Panc1 (cell line): ENCODE measurements at regions not wholly inside any gene's neighbourhood (a gene's known extent, or its start where the extent isn't known, plus 50 kb on each side); places are given as distances from the start of the nearest gene placed in this dataset.

ENCODE experiments used
- ATAC-seq: fragments of 200-7000 bp; cut with Tn5 transposase; 2 replicates; pipeline ENCODE4 v1.9.1; 2020; ENCODE audit warnings: mild to moderate bottlenecking, moderate library complexity
- BruUV-seq: library from RNA; stranded (reverse); fragments of 400-500 nt; replicated peaks from 2 replicates; lab custom pipeline; 2021; lab: Mats Ljungman, UMichigan
- CTCF ChIA-PET: fragments of 300-600 bp; sonication (Branson Sonifier 250); formaldehyde crosslinking; loops from one replicate; lab custom pipeline; 2022; ENCODE audit warnings: antibody characterized with exemption; lab: Charles Lee
- POLR2A ChIA-PET: fragments of 300-600 bp; sonication (Branson Sonifier 250); formaldehyde crosslinking; loops from one replicate; lab custom pipeline; 2022; ENCODE audit warnings: antibody characterized with exemption; lab: Charles Lee
- DNase-seq: peaks from one replicate; pipeline ENCODE4 v3.0.0-alpha.2; 2010; ENCODE audit warnings: low read depth, low spot score
- H3K27ac ChIP-seq: 2 replicates; pipeline ENCODE4 v1.5.1; 2011; ENCODE audit warnings: mild to moderate bottlenecking, low read length, inconsistent platforms
- H3K27me3 ChIP-seq: fragments of 200-500 bp; sonication (Bioruptor generic); 2 replicates; pipeline ENCODE4 v1.6.0; 2014; ENCODE audit warnings: low read length, inconsistent platforms; ENCODE audit not compliant: control insufficient read depth, insufficient read depth
- H3K36me3 ChIP-seq: fragments of 200-500 bp; sonication (Bioruptor generic); 2 replicates; pipeline ENCODE4 v1.5.1; 2014; ENCODE audit warnings: inconsistent platforms, mild to moderate bottlenecking, low read length, moderate library complexity; ENCODE audit not compliant: control insufficient read depth, insufficient read depth
- H3K4me1 ChIP-seq: 2 replicates; pipeline ENCODE4 v1.5.1; 2011; ENCODE audit warnings: inconsistent platforms, mild to moderate bottlenecking, low read length, moderate library complexity; ENCODE audit not compliant: control insufficient read depth, insufficient read depth
- H3K4me3 ChIP-seq, 2 experiments: 2 replicates each; pipeline ENCODE4 v1.5.1; 2011 to 2012; ENCODE audit warnings: low read depth in 2 of 2, low read length in 2 of 2, mild to moderate bottlenecking in 2 of 2, inconsistent platforms in 1 of 2, moderate library complexity in 1 of 2
- H3K9me3 ChIP-seq: fragments of 200-500 bp; sonication (Bioruptor generic); 2 replicates; pipeline ENCODE4 v1.5.1; 2014; ENCODE audit warnings: low read depth, mild to moderate bottlenecking, inconsistent platforms, low read length, moderate library complexity; ENCODE audit not compliant: control insufficient read depth, insufficient read depth
- CTCF ChIP-seq: fragments of 450-650 bp; IDR thresholded peaks from 2 replicates; pipeline ENCODE4 v1.5.1; 2017; ENCODE audit warnings: mild to moderate bottlenecking
- POLR2AphosphoS5 ChIP-seq: IDR thresholded peaks from 2 replicates; pipeline ENCODE4 v1.6.1; 2012; ENCODE audit warnings: mild to moderate bottlenecking, low read depth, low read length, moderate library complexity
- REST ChIP-seq, 2 experiments: IDR thresholded peaks; 2 replicates each; pipeline ENCODE4 v1.6.1; 2011 to 2012; ENCODE audit warnings: low read depth in 2 of 2, control low read depth in 1 of 2, low read length in 1 of 2, mild to moderate bottlenecking in 1 of 2, moderate library complexity in 1 of 2; ENCODE audit not compliant: insufficient read depth in 1 of 2
- SIN3A ChIP-seq: IDR thresholded peaks from 2 replicates; pipeline ENCODE4 v1.6.1; 2012; ENCODE audit warnings: low read depth, mild to moderate bottlenecking, low read length, moderate library complexity, borderline replicate concordance; ENCODE audit not compliant: insufficient read depth
- TCF7L2 ChIP-seq: IDR thresholded peaks from 2 replicates; pipeline ENCODE4 v1.6.1; 2011; ENCODE audit warnings: mild to moderate bottlenecking, low read depth, low read length, inconsistent platforms
- in situ Hi-C: cut with HindIII; loops from 2 replicates; pipeline ENCODE4 v1.10.0; 2016; ENCODE audit warnings: low sequenced_read_pairs, low pct_unique_long_range_greater_than_20kb
- intact Hi-C: fragments of 100-400 bp; cut with micrococcal nuclease; formaldehyde crosslinking; loops from one replicate; pipeline ENCODE4 v1.10.0; 2022; ENCODE audit not compliant: unreplicated experiment

GRCh38 chr11:119991022-119991404 is 146.9 kb downstream of the TRIM29 start:
- no peak overlapping the region for H3K27ac ChIP-seq
- peaks cover 31% of the 10 kb centered on the region for H3K27me3 ChIP-seq
- no peaks in the 10 kb centered on the region for H3K9me3 ChIP-seq
- no peak for ATAC-seq
- TF ChIP-seq REST (IDR thresholded peaks at IDR 0.05; ENCODE audit: insufficient read depth in 1 of 2, low read depth in 2 of 2, low read length in 1 of 2) = no peak
- TF ChIP-seq CTCF = no peak
- TF ChIP-seq TCF7L2 = no peak
- no peak for TF ChIP-seq SIN3A
- no peak for TF ChIP-seq POLR2AphosphoS5
- intact Hi-C loops = no loop called here
- ChIA-PET POLR2A (no interaction called here), CTCF (no interaction called here)
- H3K4me3 ChIP-seq = no peak overlapping the region
- H3K36me3 ChIP-seq = no peaks in the 10 kb centered on the region
- BruUV-seq = no TSS peak
- H3K4me1 ChIP-seq = no peaks in the 10 kb centered on the region
- no peak for DNase-seq
- in situ Hi-C loops = no loop called here

- Histone ChIP-seq H3K27me3 (peaks cover 35% of the 10 kb centered on the region), H3K27ac (no peak overlapping the region), H3K36me3 (no peaks in the 10 kb centered on the region), H3K4me1 (no peaks in the 10 kb centered on the region), H3K4me3 (no peak overlapping the region), H3K9me3 (no peaks in the 10 kb centered on the region)
- intact Hi-C loops (no loop called here), in situ Hi-C loops (no loop called here)
- TF ChIP-seq REST (IDR thresholded peaks at IDR 0.05; ENCODE audit: insufficient read depth in 1 of 2, low read depth in 2 of 2, low read length in 1 of 2) (no peak), CTCF (no peak), POLR2AphosphoS5 (no peak), SIN3A (no peak)
- DNase-seq = no peak
- no TSS peak for BruUV-seq
- no peak for ATAC-seq
- CTCF ChIA-PET = no interaction called here
- POLR2A ChIA-PET = no interaction called here
Measured at GRCh38 chr11:119990309-119991021, 147.4 kb downstream of the TRIM29 start.
